ENCODE measurements at regions not wholly inside any gene's neighbourhood (a gene's known extent, or its start where the extent isn't known, plus 50 kb on each side); places are given as distances from the start of the nearest gene placed in this dataset.
"Not testable (repeated sequence)": the region's sequence is repeated elsewhere in the genome, so short reads cannot be mapped to it uniquely, and the experiment has no call there.

DNA sequence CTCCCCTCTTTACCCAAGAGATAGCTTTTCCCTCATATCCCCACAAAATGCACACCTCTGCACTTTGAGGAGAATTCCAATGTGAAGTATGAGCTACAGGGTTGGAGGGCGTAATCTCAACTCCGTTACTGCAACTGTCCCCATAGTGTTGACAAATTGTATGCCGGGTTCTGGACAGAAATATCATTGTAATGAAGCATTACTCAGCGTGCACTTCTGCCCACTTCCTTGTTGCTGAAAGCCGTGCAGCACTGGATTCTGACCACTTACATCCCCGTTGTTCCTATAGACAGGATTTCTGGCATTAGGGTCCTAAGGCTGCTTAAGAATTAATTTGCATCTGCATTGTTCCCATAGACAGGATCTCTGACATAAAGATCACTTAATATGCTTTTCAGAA lies 205.6 kb downstream of the RHOU start:
- no peaks in the 10 kb centered on the region for H3K9me3 Mint-ChIP-seq
- no peak overlapping the region for H3K27ac Mint-ChIP-seq
- DNase-seq (ENCODE audit: low spot score), result no peak
- H3K4me3 Mint-ChIP-seq, result no peak overlapping the region
- no peaks in the 10 kb centered on the region for H3K36me3 Mint-ChIP-seq (ENCODE audit: low read depth)
- H3K4me1 Mint-ChIP-seq (ENCODE audit: low read depth), result peaks cover 11% of the 10 kb centered on the region
- H3K27me3 Mint-ChIP-seq (ENCODE audit: low read depth), result peaks cover 4% of the 10 kb centered on the region

DNA sequence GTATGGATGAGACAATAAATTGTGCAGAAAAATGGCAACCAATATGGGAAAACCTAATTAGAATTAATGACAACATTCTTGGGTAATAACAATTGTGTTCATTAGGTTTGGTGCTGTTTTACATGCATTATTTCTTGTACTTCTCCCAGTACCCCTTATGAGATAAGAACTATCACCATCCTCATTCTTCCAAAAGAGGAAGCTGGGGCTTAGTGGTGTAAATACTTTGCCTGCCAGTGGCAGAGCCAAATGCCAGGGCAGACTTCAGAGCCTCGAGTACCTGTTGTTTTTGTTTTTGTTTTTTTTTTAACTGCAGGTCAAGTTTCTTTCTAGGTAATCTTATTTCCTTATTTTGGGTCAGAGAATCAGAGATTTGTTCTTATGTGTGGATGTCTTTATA lies 206.4 kb downstream of the RHOU start:
- H3K4me1 Mint-ChIP-seq (ENCODE audit: low read depth), result peaks cover 10% of the 10 kb centered on the region
- H3K9me3 Mint-ChIP-seq, result no peaks in the 10 kb centered on the region
- no peak for DNase-seq (ENCODE audit: low spot score)
- peaks cover 4% of the 10 kb centered on the region for H3K27me3 Mint-ChIP-seq (ENCODE audit: low read depth)
- H3K27ac Mint-ChIP-seq, result no peak overlapping the region
- H3K36me3 Mint-ChIP-seq (ENCODE audit: low read depth), result no peaks in the 10 kb centered on the region
- H3K4me3 Mint-ChIP-seq, result no peak overlapping the region

DNA sequence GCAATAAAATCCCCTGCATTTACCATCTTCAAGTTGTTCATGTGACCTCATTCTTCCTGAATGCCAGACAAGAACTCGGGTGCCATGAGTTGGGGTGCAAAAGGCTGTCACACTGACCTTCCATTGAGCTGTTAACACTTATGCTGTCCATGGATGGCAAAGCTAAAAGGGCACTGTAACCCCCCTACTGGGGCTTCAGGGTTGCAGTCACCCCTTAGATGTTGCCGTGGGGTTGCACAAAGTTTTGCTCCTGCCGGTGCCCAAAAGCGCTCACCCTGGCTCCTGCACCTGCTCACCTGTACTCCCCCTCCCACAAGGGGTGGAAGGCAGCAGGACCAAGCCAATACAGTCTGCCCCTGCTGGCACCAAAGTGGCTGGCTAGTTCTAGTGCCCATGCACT lies 208.2 kb downstream of the RHOU start:
- H3K4me3 Mint-ChIP-seq, result no peak overlapping the region
- peaks cover 6% of the 10 kb centered on the region for H3K4me1 Mint-ChIP-seq (ENCODE audit: low read depth)
- peaks cover 4% of the 10 kb centered on the region for H3K27me3 Mint-ChIP-seq (ENCODE audit: low read depth)
- DNase-seq (ENCODE audit: low spot score), result no peak
- no peaks in the 10 kb centered on the region for H3K9me3 Mint-ChIP-seq
- no peak overlapping the region for H3K27ac Mint-ChIP-seq
- no peaks in the 10 kb centered on the region for H3K36me3 Mint-ChIP-seq (ENCODE audit: low read depth)

DNA sequence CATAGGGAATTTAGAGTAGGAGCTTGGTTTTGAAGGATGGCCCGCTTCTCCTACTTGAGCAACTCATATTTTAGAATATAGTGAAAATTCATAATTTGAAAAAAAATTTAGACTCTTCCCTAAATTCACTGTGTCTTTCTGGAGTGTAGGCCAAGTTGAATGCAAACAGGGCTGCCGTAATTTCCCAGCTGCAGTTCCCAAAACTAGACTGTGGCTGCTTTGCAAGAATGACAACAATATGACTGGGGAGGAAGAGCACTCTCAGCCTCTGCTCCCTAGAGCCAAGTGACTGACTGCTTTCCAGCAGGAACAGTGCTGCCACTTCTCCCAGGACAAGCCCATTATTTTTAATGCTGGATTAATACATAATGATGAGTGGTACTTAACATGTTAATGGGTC lies 209.0 kb downstream of the RHOU start:
- Mint-ChIP-seq H3K4me1 (ENCODE audit: low read depth) (peaks cover 3% of the 10 kb centered on the region), H3K4me3 (no peak overlapping the region), H3K27me3 (ENCODE audit: low read depth) (peaks cover 4% of the 10 kb centered on the region), H3K9me3 (no peaks in the 10 kb centered on the region), H3K36me3 (ENCODE audit: low read depth) (no peaks in the 10 kb centered on the region), H3K27ac (no peak overlapping the region)
- no peak for DNase-seq (ENCODE audit: low spot score)

DNA sequence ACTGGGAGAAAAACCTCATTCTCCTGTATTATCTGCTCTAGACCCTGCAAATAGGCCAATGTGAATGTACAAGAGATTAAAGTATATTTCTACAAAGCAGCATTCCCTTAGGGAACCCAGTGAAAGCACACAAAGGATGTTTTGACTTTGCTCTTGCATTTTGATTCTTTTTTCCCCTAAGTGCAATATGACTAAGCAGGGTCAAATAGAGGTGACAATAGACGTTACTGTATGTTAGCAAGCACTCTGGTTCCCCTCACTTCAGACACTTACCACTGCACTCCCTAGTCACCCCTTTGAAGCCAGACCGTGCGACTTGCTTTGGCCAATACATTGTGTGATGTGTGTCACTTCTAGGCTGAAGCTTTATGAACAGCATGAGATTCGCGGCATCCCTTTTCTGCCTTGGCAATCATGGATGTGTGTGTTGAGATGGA lies 209.7 kb downstream of the RHOU start:
- H3K36me3 Mint-ChIP-seq (ENCODE audit: low read depth), result no peaks in the 10 kb centered on the region
- peaks cover 4% of the 10 kb centered on the region for H3K27me3 Mint-ChIP-seq (ENCODE audit: low read depth)
- H3K4me1 Mint-ChIP-seq (ENCODE audit: low read depth), result peaks cover 3% of the 10 kb centered on the region
- H3K9me3 Mint-ChIP-seq, result no peaks in the 10 kb centered on the region
- DNase-seq (ENCODE audit: low spot score), result no peak
- no peak overlapping the region for H3K4me3 Mint-ChIP-seq
- H3K27ac Mint-ChIP-seq, result no peak overlapping the region

DNA sequence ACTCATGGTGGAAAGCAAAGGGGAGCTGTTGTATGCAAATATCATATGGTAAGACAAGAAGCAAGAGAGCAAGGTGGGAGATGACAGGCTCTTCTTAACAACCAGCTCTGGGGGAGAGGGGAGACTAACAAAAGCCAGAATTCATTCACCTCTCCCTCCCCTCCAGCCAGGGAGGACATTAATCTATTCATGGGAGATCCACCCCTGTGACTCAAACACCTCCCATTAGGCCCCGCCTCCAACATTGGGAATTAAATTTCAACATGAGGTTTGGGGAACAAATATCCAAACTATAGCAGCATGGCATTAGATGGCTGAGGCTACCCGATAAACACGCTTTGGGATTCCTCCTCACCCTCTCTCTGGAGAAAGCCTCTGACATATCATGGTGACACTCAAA lies 210.6 kb downstream of the RHOU start:
- H3K27ac Mint-ChIP-seq, result no peak overlapping the region
- H3K4me1 Mint-ChIP-seq (ENCODE audit: low read depth), result peaks cover 3% of the 10 kb centered on the region
- no peak for DNase-seq (ENCODE audit: low spot score)
- H3K36me3 Mint-ChIP-seq (ENCODE audit: low read depth), result no peaks in the 10 kb centered on the region
- peaks cover 4% of the 10 kb centered on the region for H3K27me3 Mint-ChIP-seq (ENCODE audit: low read depth)
- H3K9me3 Mint-ChIP-seq, result no peaks in the 10 kb centered on the region
- no peak overlapping the region for H3K4me3 Mint-ChIP-seq

DNA sequence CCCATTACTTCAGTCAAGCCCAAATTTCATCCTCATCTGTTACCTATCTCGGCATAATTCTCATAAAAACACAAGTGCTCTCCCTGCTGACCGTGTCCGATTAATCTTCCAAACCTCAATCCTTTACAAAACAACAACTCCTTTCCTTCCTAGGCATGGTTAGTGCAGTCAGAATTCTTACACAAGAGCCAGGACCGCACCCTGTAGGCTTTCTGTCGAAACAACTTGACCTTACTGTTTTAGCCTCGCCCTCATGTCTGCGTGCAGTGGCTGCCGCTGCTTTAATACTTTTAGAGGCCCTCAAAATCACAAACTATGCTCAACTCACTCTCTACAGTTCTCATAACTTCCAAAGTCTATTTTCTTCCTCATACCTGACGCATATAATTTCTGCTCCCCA lies 214.3 kb downstream of the RHOU start:
- H3K4me3 Mint-ChIP-seq; H3K27ac Mint-ChIP-seq; H3K4me1 Mint-ChIP-seq (ENCODE audit: low read depth); H3K9me3 Mint-ChIP-seq; DNase-seq (ENCODE audit: low spot score); H3K36me3 Mint-ChIP-seq (ENCODE audit: low read depth); H3K27me3 Mint-ChIP-seq (ENCODE audit: low read depth): not testable (repeated sequence)

DNA sequence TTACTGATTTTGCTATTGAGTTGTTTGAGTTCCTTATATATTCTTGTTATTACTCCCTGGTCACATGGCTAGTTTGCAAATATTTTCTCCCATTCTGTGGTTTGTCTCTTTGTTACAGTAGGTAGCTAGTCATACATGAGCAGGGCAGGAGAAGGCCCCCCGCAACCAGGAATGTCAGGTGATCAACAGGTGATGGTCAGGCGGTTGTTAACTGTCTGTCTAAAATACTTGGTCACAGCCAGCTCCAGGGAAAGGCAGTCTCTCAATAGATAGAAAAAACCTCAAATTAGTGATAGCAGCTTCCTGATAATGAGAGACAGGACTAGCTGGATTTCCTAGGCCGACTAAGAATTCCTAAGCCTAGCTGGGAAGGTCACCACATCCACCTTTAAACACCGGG lies 217.9 kb downstream of the RHOU start:
- H3K4me3 Mint-ChIP-seq, result no peak overlapping the region
- no peak for DNase-seq (ENCODE audit: low spot score)
- H3K36me3 Mint-ChIP-seq (ENCODE audit: low read depth), result no peaks in the 10 kb centered on the region
- H3K9me3 Mint-ChIP-seq, result no peaks in the 10 kb centered on the region
- H3K4me1 Mint-ChIP-seq (ENCODE audit: low read depth), result no peaks in the 10 kb centered on the region
- H3K27me3 Mint-ChIP-seq (ENCODE audit: low read depth), result peaks cover 4% of the 10 kb centered on the region
- H3K27ac Mint-ChIP-seq, result no peak overlapping the region

DNA sequence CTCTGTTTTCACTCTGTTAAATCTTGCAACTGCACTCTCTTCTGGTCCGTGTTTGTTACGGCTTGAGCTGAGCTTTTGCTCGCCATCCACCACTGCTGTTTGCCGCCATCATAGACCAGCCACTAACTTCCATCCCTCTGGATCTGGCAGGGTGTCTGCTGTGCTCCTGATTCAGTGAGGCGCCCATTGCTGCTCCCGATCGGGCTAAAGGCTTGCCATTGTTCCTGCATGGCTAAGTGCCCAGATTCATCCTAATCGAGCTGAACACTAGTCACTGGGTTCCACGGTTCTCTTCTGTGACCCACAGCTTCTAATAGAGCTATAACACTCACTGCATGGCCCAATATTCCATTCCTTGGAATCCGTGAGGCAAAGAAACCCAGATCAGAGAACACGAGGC lies 218.5 kb downstream of the RHOU start:
- not testable (repeated sequence) for H3K4me3 Mint-ChIP-seq; H3K9me3 Mint-ChIP-seq; H3K27ac Mint-ChIP-seq; H3K4me1 Mint-ChIP-seq (ENCODE audit: low read depth); DNase-seq (ENCODE audit: low spot score); H3K36me3 Mint-ChIP-seq (ENCODE audit: low read depth); H3K27me3 Mint-ChIP-seq (ENCODE audit: low read depth)

DNA sequence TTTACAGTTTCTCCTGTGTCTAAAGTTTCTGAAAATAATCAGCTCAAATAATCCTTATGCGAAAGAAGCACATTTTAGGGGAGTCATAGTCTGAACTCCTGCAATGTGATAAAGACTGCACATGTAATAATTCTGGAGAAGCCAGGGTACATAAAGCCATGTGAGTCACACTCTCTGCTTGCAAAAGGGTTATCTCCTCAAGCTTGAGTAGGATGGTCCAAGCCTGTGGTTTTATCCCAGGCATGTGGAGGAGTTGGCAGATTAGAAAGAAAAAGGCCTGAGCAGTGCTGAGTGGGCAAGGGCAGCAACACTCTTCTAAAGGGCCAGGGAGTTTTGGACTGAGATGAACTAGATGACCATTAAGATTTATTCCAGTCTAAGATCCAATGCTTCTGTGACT lies 220.4 kb downstream of the RHOU start:
- no peak for DNase-seq (ENCODE audit: low spot score)
- Mint-ChIP-seq H3K36me3 (ENCODE audit: low read depth) (no peaks in the 10 kb centered on the region), H3K4me1 (ENCODE audit: low read depth) (no peaks in the 10 kb centered on the region), H3K27me3 (ENCODE audit: low read depth) (peaks cover 4% of the 10 kb centered on the region), H3K27ac (no peak overlapping the region), H3K9me3 (no peaks in the 10 kb centered on the region), H3K4me3 (no peak overlapping the region)

DNA sequence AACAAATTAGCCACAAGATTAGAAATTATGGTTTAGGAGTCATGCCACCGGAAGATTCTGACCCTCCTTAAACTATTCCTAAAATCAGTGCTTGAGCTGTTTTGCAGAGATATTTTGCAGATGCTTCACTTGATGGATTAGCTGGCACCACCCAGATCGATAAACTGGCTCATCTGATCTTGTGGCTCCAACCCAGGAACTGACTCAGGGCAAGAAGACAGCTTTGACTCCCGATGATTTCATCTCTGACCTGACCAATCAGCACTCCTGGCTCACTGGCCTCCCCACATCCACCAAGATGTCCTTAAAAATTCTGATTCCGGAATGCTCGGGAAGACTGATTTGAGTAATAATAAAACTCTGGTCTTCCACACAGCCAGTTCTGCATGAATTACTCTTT lies 221.6 kb downstream of the RHOU start:
- DNase-seq (ENCODE audit: low spot score), result no peak
- Mint-ChIP-seq H3K36me3 (ENCODE audit: low read depth) (no peaks in the 10 kb centered on the region), H3K9me3 (no peaks in the 10 kb centered on the region), H3K4me3 (no peak overlapping the region), H3K27ac (no peak overlapping the region), H3K4me1 (ENCODE audit: low read depth) (no peaks in the 10 kb centered on the region), H3K27me3 (ENCODE audit: low read depth) (peaks cover 6% of the 10 kb centered on the region)

DNA sequence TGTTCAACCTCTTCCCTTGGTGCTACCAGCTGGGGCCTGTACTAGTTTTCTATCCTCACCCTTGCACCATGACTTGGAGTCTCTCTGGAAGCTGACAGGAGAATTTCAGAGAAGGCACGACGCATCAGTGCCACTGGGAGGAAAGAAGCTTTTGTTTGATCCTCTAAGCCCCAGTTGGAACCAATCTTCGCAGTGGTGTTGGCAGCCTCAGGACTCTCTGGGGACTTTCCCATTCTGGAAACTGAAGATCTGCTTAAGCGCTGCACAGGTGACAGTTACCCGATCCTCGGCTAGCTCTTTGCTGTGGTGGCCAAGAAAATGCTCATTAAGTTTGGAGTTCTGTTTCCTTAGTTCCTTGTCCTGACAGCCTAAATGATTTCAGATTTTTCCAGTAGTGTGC lies 222.3 kb downstream of the RHOU start:
- Mint-ChIP-seq H3K4me1 (ENCODE audit: low read depth) (no peaks in the 10 kb centered on the region), H3K9me3 (no peaks in the 10 kb centered on the region), H3K4me3 (no peak overlapping the region), H3K36me3 (ENCODE audit: low read depth) (no peaks in the 10 kb centered on the region), H3K27ac (no peak overlapping the region), H3K27me3 (ENCODE audit: low read depth) (peaks cover 6% of the 10 kb centered on the region)
- no peak for DNase-seq (ENCODE audit: low spot score)

DNA sequence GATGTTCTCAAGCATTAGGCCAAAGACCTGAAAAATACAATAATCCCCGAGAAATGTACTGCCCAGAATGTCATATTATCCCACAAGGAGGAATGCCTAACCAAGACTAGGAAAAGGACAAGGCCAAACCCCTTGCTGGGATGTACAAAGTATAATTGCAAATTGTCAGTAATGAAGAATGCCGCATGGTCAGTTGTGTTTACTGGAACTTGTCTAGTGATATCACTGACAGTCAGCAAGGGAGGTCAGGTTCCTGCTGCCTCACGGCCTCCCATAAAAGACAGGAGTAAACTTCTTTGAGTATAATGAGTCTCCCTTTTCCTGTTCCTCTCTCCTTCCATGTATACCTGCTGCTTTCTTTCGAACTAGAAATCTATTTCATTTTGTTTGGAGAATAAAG lies 222.8 kb downstream of the RHOU start:
- DNase-seq (ENCODE audit: low spot score), result no peak
- Mint-ChIP-seq H3K4me3 (no peak overlapping the region), H3K9me3 (no peaks in the 10 kb centered on the region), H3K36me3 (ENCODE audit: low read depth) (no peaks in the 10 kb centered on the region), H3K4me1 (ENCODE audit: low read depth) (no peaks in the 10 kb centered on the region), H3K27me3 (ENCODE audit: low read depth) (peaks cover 6% of the 10 kb centered on the region), H3K27ac (no peak overlapping the region)

DNA sequence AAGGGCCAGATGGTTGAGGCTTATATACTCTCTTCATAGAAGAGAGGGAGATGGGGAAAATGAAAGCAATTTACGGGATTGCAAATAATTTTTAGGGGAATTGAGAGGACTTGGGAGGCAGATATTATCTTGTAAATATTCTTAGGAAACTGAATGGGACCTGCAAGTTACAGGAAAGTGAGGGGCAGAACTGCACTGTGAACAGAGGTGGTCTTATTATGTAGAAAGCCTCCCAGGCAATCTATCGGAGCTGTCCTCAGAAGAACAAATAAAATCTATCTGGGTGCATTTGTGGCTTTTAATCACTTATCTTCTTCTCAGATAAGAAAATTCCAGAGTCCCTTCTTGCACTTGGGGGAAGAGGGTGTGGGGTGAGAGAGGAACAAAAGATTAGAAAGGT lies 223.5 kb downstream of the RHOU start:
- peaks cover 6% of the 10 kb centered on the region for H3K27me3 Mint-ChIP-seq (ENCODE audit: low read depth)
- H3K36me3 Mint-ChIP-seq (ENCODE audit: low read depth), result no peaks in the 10 kb centered on the region
- DNase-seq (ENCODE audit: low spot score), result no peak
- H3K4me1 Mint-ChIP-seq (ENCODE audit: low read depth), result no peaks in the 10 kb centered on the region
- H3K9me3 Mint-ChIP-seq, result no peaks in the 10 kb centered on the region
- H3K4me3 Mint-ChIP-seq, result no peak overlapping the region
- no peak overlapping the region for H3K27ac Mint-ChIP-seq

DNA sequence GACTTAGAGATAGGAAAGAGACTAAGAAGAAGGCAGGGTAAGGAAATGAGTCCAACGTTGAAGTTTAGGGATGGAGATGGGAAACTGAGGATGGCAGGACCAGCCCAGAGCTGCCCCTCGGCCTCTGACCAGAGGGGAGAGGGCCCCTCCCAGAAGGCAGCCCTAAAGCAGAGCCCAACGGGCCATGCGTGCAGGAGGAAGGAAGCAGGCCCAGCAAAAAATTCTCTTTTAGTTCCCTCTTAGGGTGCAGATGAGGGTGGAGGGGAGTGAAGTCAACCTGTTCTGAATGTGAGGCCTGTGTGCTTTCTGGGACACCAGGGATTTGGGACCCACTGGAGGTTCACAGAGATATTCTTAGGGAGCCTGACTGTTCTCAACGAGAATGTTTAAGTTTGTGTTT lies 225.4 kb downstream of the RHOU start:
- no peaks in the 10 kb centered on the region for H3K4me1 Mint-ChIP-seq (ENCODE audit: low read depth)
- peaks cover 6% of the 10 kb centered on the region for H3K27me3 Mint-ChIP-seq (ENCODE audit: low read depth)
- no peak overlapping the region for H3K27ac Mint-ChIP-seq
- no peaks in the 10 kb centered on the region for H3K9me3 Mint-ChIP-seq
- no peaks in the 10 kb centered on the region for H3K36me3 Mint-ChIP-seq (ENCODE audit: low read depth)
- DNase-seq (ENCODE audit: low spot score), result no peak
- no peak overlapping the region for H3K4me3 Mint-ChIP-seq

DNA sequence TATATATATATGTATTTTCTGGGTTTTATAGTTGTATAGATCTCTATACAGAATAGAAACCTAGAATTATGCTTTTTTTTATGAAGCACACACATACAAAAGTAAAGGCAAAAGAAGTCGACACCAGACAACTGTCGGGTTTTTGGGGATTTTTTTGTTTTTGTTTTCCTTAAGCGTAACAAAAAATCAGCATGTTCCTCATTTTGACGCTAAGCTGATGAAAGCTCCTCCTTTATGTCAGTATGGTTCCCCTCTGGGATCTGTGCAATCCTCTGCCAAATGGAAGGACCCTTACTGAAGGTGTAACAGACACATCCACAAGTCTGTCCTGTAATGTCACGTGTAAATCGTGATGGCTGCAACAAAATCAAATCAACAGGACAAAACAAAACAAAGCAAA lies 226.2 kb downstream of the RHOU start:
- Mint-ChIP-seq H3K4me3 (no peak overlapping the region), H3K36me3 (ENCODE audit: low read depth) (no peaks in the 10 kb centered on the region), H3K4me1 (ENCODE audit: low read depth) (no peaks in the 10 kb centered on the region), H3K27ac (no peak overlapping the region), H3K9me3 (no peaks in the 10 kb centered on the region), H3K27me3 (ENCODE audit: low read depth) (peaks cover 6% of the 10 kb centered on the region)
- DNase-seq (ENCODE audit: low spot score), result no peak
